ENCODE measurements at regions not wholly inside any gene's neighbourhood (a gene's known extent, or its start where the extent isn't known, plus 50 kb on each side); places are given as distances from the start of the nearest gene placed in this dataset.

DNA sequence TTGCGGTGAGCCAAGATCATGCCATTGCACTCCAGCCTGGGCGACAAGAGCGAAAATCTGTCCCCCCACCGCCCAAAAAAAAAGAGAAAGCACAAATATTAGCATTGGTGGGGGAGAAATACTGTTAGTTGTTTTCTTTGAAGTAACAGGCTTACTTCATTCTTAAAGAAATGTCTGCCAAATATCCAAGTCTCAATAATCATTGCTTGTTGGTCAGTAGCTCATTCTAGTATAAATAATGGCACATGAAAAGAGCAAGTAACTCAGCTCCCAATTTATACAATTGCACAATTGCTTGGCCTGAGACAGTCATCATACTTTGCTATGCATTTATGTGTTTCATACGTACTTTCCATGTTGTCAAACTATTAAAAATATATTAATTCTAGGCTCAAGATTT, 499.2 kb upstream of the PLXNA2 start:
- intact Hi-C loops (cut with micrococcal nuclease), result no loop called here

DNA sequence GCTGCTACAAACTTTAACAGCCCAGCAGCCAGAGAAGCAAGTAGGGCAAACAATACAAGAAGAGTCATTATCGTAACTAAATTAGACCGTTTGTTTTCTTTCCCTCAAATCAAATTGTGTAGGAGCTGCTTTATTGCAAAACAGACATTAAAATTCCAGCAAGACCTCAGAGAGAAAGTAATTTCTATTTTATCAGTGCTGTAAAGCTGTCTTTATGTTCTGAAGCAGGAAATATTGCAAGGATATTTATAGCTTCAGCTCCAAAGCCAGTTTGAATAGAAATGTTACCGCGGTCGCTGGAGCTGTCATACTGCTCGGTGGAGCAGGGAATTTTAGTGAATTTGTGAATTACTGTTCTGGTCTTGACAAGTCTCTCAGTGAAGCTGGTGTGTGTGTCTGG, 503.8 kb upstream of the PLXNA2 start:
- H3K9me3 Mint-ChIP-seq, result no peaks in the 10 kb centered on the region
- H3K4me1 Mint-ChIP-seq, result no peaks in the 10 kb centered on the region
- DNase-seq, result no peak
- intact Hi-C loops (cut with micrococcal nuclease), result no loop called here
- no peak overlapping the region for H3K4me3 Mint-ChIP-seq
- peaks cover 4% of the 10 kb centered on the region for H3K27me3 Mint-ChIP-seq
- H3K36me3 Mint-ChIP-seq (ENCODE audit: low read depth), result no peaks in the 10 kb centered on the region
- no peak overlapping the region for H3K27ac Mint-ChIP-seq

More for the DNA sequence above, 499.2 kb upstream of the PLXNA2 start:
- Mint-ChIP-seq H3K36me3 (ENCODE audit: low read depth) (no peaks in the 10 kb centered on the region), H3K4me1 (no peaks in the 10 kb centered on the region), H3K27me3 (peaks cover 4% of the 10 kb centered on the region), H3K4me3 (no peak overlapping the region), H3K27ac (no peak overlapping the region), H3K9me3 (peaks cover under 1% of the 10 kb centered on the region)
- DNase-seq, result no peak

DNA sequence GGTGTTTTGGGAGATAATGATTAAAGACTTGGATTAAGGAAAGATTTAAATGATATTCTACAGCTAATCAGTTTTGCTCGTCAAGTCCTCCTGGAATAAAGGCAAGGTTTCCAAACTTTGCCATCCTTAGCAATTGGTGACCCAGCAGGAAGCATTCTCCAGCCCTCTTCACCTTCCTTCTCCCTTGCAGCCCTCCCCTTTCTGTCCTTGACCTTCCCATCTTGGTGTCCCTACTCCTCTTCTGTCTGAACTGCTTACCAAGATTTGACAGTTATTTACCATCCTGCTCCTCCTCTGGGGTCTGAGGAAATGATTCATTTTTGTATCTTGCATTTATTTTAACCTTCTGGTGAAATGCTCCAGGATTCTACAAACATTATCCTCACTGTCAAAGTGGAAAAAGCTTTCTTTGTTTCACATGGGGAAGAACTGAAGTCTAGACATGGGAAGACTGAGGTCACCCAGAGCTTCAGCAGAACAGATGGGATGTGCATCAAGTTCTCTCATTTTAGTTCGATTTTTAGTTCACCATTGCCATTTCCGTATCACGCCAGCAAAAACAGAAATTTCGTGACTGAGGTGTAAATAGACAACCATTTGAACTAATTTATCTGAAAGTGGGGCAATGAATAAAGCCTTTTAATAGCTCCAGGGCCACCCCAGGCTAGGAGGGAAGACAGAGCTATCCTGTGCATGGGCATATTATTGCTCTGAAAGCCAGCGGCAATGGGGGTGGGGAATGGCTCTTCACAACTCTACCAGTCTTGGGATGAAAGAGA, 504.4 kb upstream of the PLXNA2 start:
- Mint-ChIP-seq H3K9me3 (no peaks in the 10 kb centered on the region), H3K4me1 (no peaks in the 10 kb centered on the region), H3K4me3 (no peak overlapping the region), H3K36me3 (ENCODE audit: low read depth) (no peaks in the 10 kb centered on the region), H3K27ac (no peak overlapping the region), H3K27me3 (peaks cover 4% of the 10 kb centered on the region)
- no peak for DNase-seq
- intact Hi-C loops (cut with micrococcal nuclease), result no loop called here

DNA sequence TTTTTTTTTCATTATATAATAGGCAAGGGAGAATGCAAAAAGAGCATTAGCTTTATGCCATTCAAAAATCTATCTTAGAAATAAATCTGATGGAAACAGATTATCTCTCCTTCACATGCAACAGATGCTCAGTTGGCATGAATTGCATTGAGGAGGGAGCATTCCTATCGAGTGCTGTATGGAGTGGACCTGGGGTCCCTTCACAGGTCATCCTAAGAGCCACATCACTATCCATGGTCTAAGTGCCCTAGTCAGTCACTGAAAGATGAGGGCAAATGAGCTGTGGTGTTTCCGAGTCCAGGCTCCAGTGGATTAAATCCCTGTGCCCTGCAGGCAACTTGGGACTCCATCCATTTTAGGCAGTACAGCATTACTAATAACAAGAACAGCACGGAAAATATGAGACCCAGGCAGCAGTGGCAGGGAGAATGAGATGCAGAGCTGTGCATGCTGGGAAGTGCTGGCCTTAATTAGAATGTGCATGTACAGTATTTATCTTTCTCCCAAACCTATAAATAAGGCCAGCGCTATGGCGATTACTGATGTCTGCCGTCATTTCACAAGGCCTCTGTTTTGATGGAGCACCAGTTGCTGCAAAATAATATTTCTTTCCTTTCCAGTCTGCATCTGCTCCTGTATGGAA, 512.3 kb upstream of the PLXNA2 start:
- Mint-ChIP-seq H3K27me3 (no peaks in the 10 kb centered on the region), H3K4me3 (no peak overlapping the region), H3K27ac (no peak overlapping the region), H3K4me1 (no peaks in the 10 kb centered on the region), H3K9me3 (no peaks in the 10 kb centered on the region), H3K36me3 (ENCODE audit: low read depth) (no peaks in the 10 kb centered on the region)
- intact Hi-C loops (cut with micrococcal nuclease), result no loop called here
- DNase-seq, result no peak

DNA sequence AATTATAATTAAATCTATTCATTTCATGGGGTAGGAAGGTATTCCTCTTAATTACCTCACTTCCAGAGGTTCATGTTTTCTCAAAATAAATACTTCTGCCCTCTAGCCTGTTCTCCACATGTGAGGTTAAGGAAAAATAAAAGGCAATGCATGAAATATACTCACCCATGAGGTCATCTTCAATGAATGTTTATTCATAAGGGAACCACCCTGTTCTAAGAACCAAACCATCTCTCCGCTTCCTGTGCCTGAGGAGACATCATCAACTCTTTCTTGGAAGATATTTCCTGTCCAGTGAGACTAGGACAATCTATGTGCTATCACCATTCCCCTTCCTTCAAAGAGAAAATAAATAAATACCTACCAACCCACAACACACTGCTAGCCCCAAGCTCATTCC, 513.7 kb upstream of the PLXNA2 start:
- H3K4me1 Mint-ChIP-seq, result no peaks in the 10 kb centered on the region
- intact Hi-C loops (cut with micrococcal nuclease), result no loop called here
- H3K4me3 Mint-ChIP-seq, result no peak overlapping the region
- H3K27ac Mint-ChIP-seq, result no peak overlapping the region
- no peak for DNase-seq
- no peaks in the 10 kb centered on the region for H3K27me3 Mint-ChIP-seq
- H3K9me3 Mint-ChIP-seq, result no peaks in the 10 kb centered on the region
- no peaks in the 10 kb centered on the region for H3K36me3 Mint-ChIP-seq (ENCODE audit: low read depth)

DNA sequence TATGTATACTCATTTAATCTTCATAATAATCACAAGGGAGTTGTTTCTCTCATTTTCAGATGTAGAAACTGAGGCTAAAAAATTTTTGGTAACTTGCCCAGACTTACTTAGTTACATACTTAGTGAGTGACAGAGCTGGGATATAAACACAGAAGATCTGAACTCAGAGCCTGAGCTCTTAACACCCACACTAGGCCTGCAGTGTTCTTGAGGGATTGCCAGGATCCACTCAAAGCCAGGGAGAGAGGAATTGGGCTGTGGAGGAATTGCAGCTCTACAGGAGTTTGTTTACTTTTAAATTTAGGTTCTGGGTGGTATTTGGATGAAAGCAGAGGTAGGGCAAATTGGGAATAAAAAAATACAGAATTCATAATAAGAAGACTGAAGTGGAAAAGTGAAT, 515.1 kb upstream of the PLXNA2 start:
- Mint-ChIP-seq H3K4me3 (no peak overlapping the region), H3K27me3 (no peaks in the 10 kb centered on the region)
- intact Hi-C loops (cut with micrococcal nuclease), result no loop called here

DNA sequence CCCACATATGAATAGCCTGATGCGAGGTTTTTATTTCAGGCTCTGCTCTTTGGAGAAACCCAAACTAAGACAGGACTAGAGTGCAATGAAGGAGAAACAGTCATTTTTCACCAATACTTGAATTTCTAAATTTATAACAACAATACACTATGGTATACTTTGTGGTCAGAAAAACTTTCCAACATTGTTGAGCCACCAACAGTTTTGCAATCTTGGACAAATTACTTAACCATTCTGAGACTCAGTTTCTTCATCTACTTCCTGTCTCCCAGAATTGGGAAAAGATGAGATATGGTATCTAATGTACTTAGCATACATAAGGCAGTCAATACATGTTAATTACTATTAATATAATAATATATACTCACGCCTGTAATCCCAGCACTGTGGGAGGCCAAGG, 519.8 kb upstream of the PLXNA2 start:
- H3K27me3 Mint-ChIP-seq, result no peaks in the 10 kb centered on the region
- H3K4me3 Mint-ChIP-seq, result no peak overlapping the region
- H3K27ac Mint-ChIP-seq, result no peak overlapping the region
- H3K9me3 Mint-ChIP-seq, result no peaks in the 10 kb centered on the region
- intact Hi-C loops (cut with micrococcal nuclease), result no loop called here
- H3K36me3 Mint-ChIP-seq (ENCODE audit: low read depth), result no peaks in the 10 kb centered on the region
- no peak for DNase-seq
- H3K4me1 Mint-ChIP-seq, result no peaks in the 10 kb centered on the region

More for the DNA sequence above, 515.1 kb upstream of the PLXNA2 start:
- no peak for DNase-seq
- Mint-ChIP-seq H3K4me1 (no peaks in the 10 kb centered on the region), H3K36me3 (ENCODE audit: low read depth) (no peaks in the 10 kb centered on the region), H3K9me3 (no peaks in the 10 kb centered on the region), H3K27ac (no peak overlapping the region)

DNA sequence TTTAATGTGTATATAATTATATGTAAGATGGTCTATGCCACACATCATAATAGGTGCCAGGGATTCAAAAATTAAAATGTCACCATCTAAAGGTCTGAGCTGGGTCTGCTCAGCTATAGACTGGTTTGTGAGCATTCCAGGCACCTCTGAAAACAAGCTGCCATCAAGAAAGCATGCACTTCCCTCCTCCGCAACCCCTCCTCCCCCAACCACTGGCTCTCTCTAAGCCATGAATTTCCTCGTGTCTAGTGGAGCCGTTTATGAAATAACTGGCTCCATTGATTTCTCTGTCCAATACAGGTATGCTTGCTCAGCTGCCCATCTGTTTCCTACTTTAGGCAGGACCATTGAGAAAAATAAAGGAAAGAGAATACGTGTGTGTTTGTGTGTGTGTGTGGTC, 522.6 kb upstream of the PLXNA2 start:
- Mint-ChIP-seq H3K27ac (no peak overlapping the region), H3K9me3 (no peaks in the 10 kb centered on the region), H3K4me3 (no peak overlapping the region), H3K4me1 (no peaks in the 10 kb centered on the region), H3K27me3 (no peaks in the 10 kb centered on the region), H3K36me3 (ENCODE audit: low read depth) (no peaks in the 10 kb centered on the region)
- DNase-seq, result no peak
- intact Hi-C loops (cut with micrococcal nuclease), result no loop called here

DNA sequence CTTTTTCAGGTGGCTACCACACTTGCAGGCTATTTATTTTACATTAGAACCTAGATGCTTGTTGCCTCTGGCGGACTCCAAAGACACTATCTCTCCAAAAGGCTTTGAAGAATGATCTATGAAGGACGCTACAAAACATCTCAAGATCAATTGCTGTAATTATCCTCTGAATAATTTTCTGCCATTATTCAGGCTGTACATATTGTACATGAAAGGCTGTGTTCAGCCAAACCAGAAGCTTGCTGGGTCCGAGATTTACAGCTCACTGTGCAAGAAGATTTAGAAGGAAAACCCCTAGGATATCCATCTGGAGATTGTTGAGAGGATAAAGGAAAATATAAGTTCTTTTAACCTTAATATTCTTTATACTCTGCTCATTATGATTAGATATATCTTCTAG, 523.6 kb upstream of the PLXNA2 start:
- Mint-ChIP-seq H3K9me3 (no peaks in the 10 kb centered on the region), H3K27ac (no peak overlapping the region), H3K4me1 (no peaks in the 10 kb centered on the region), H3K36me3 (ENCODE audit: low read depth) (no peaks in the 10 kb centered on the region), H3K4me3 (no peak overlapping the region), H3K27me3 (no peaks in the 10 kb centered on the region)
- intact Hi-C loops (cut with micrococcal nuclease), result no loop called here
- no peak for DNase-seq

DNA sequence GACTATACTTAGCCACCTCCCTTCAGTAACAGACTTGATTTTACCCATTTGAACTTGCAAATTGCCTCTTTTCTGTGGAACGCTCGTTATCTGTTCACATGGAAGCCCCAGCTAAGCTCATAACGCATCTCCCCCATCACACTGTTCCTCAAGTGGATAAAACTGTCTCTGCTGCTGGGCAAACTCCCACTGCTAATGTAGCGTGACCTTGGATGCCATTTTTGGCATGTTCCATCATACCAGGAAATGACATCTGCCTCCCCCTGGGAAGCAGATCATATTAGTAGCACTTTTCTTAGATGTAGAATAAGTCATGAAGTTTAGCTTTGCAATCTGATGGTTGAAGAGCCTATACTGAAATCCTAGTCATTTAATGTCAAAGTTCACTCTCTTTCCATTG, 528.7 kb upstream of the PLXNA2 start:
- intact Hi-C loops (cut with micrococcal nuclease), result no loop called here
- no peak overlapping the region for H3K27ac Mint-ChIP-seq

DNA sequence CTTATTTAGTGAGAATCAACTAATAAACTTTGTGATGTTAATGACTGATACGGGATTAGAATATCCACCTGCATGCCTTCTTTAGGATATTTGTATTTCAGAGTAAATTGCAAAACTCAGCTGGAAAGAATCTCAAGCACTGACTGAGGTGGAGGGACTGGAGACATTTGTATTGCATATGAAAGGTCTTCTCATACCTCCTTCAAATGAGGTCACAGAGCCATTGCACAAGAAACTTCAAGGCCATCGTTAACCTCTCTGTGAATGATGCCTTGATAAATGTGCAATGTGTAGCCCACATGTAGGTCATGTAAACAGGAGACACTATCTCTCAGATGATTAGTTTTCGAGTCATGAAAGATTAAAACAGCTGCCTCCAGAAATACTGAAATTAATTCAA, 531.7 kb upstream of the PLXNA2 start:
- Mint-ChIP-seq H3K27ac (no peak overlapping the region), H3K27me3 (no peaks in the 10 kb centered on the region), H3K9me3 (no peaks in the 10 kb centered on the region), H3K4me1 (no peaks in the 10 kb centered on the region), H3K4me3 (no peak overlapping the region), H3K36me3 (ENCODE audit: low read depth) (no peaks in the 10 kb centered on the region)
- DNase-seq, result no peak
- intact Hi-C loops (cut with micrococcal nuclease), result no loop called here

More for the DNA sequence above, 528.7 kb upstream of the PLXNA2 start:
- Mint-ChIP-seq H3K27me3 (no peaks in the 10 kb centered on the region), H3K4me1 (no peaks in the 10 kb centered on the region), H3K9me3 (no peaks in the 10 kb centered on the region), H3K36me3 (ENCODE audit: low read depth) (no peaks in the 10 kb centered on the region), H3K4me3 (no peak overlapping the region)
- DNase-seq, result no peak

DNA sequence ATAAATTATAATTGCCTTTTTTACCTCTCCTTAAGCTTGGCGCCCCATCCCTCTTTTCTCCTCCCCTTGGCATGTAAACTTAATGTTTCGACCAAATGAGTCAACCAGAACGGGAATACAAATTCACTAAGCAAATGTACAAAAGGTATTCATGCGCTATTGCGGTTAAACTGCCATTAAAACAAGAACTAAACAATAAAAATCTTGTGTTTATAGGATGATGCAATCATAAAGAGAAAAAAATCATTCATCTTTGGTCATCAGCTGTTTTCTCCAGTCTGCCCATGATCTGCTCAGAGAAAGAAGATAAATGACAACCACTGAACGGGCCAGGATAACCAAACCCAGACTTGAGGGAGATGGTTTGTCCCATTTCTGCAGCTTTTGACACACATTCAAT, 534.2 kb upstream of the PLXNA2 start:
- no peak for DNase-seq
- no peaks in the 10 kb centered on the region for H3K9me3 Mint-ChIP-seq
- no peak overlapping the region for H3K27ac Mint-ChIP-seq
- intact Hi-C loops (cut with micrococcal nuclease), result no loop called here
- no peak overlapping the region for H3K4me3 Mint-ChIP-seq
- no peaks in the 10 kb centered on the region for H3K27me3 Mint-ChIP-seq
- H3K36me3 Mint-ChIP-seq (ENCODE audit: low read depth), result no peaks in the 10 kb centered on the region
- no peaks in the 10 kb centered on the region for H3K4me1 Mint-ChIP-seq

DNA sequence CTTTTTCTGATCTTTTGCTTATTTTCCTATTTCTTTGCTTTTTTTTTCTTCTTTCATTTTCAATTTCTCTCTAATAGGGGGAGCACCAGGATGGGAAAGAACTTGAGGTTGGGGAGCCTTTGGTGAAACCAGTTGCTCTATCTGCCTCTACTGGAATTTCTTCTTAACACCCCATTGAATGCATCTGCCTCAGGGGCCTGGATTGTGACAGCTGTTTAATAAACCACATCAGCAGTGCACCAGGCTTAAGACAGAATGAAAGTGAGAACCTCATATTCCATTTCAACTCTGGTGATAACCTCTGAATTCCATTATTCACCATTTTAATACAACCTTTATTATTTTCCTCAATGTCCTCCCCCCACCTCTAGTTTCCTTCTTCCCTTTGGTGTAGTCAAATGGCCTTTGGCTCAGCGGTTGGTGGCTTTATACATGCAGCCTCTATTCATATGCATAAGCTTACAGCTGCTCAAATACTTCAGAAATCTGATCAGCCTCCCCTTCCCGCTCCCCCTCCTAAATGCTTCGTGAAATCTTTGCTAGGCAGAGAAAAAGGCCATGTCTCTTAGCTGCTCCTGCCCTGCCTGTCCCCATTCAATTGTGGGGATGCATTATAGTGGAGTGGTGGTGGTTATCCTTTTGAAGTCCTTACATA, 537.3 kb upstream of the PLXNA2 start:
- Mint-ChIP-seq H3K27me3 (no peaks in the 10 kb centered on the region), H3K4me3 (no peak overlapping the region), H3K4me1 (no peaks in the 10 kb centered on the region), H3K27ac (no peak overlapping the region), H3K36me3 (ENCODE audit: low read depth) (no peaks in the 10 kb centered on the region), H3K9me3 (no peaks in the 10 kb centered on the region)
- intact Hi-C loops (cut with micrococcal nuclease), result no loop called here
- no peak for DNase-seq

DNA sequence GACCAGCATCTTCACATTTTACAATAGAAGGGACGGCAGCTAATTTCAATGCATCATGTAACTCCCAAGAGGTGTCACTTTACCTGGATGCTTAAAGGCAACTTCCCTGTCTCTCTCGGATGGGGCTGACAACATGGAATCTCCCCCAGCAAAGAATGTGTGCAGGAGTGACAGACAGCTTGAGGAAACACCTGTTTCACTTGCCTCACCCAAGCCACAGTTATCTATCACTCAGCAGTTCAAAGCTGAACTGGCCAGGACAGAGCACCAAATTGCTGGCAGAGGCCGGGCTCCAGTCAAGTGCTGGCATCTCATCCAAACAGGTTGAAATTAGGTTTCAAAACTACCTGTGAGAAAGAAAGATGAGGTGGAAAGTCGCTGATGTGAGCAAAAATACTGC, 538.0 kb upstream of the PLXNA2 start:
- no peak for DNase-seq

More for the DNA sequence above, 538.0 kb upstream of the PLXNA2 start:
- no peaks in the 10 kb centered on the region for H3K9me3 Mint-ChIP-seq
- no peaks in the 10 kb centered on the region for H3K36me3 Mint-ChIP-seq (ENCODE audit: low read depth)
- H3K27ac Mint-ChIP-seq, result no peak overlapping the region
- no peak overlapping the region for H3K4me3 Mint-ChIP-seq
- no peaks in the 10 kb centered on the region for H3K4me1 Mint-ChIP-seq
- intact Hi-C loops (cut with micrococcal nuclease), result no loop called here
- no peaks in the 10 kb centered on the region for H3K27me3 Mint-ChIP-seq

All from activated CD4-positive, alpha-beta T cell treated with anti-CD3 and anti-CD28 coated beads, Interleukin-2, amount 10 ng/mL, durations not matched to agents 24 days and 14 days (primary cell).